DMS53 treated with DMSO at 0.1 percent for 48 hours (cell line): ENCODE measurements at regions not wholly inside any gene's neighbourhood (a gene's known extent, or its start where the extent isn't known, plus 50 kb on each side); places are given as distances from the start of the nearest gene placed in this dataset.

ENCODE experiments used
- DNase-seq: peaks from one replicate; lab custom pipeline; 2025; ENCODE audit not compliant: unreplicated experiment; lab: John Stamatoyannopoulos, UW

DNA sequence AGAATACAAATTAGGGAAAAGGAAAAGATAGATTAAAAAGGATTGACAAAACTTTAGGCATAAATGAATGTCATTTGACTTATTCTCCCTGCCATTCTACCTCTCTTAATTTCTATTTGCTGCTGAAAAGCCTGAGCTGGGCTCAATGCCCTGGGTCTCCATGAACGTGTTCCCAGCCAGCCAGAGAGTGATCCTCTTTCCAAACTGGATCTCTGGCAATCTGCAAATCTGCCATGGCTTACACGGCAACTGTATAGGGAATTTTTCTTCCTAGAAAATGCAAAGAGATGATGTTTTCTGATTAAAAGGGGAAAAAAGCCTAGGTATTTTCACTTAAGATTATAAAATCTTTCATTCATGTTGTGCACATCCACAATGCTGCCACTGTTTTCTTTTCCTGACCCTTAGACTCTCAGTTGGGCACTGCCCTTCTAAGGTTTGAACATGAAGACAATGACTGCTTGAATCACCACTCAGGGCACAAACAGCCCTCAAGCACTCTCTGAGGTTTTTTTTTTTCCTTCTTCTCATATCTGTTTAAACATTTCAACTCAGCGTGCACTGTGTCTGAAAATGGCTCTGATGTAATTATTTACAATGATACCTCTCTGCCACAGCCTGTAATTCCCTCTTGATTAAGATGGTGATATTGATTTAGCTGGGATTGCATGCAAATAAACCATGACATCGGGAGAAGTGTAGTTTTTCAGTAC is 60.3 kb downstream of the DACT1 start:
- DNase-seq: peak; percentile 60

DNA sequence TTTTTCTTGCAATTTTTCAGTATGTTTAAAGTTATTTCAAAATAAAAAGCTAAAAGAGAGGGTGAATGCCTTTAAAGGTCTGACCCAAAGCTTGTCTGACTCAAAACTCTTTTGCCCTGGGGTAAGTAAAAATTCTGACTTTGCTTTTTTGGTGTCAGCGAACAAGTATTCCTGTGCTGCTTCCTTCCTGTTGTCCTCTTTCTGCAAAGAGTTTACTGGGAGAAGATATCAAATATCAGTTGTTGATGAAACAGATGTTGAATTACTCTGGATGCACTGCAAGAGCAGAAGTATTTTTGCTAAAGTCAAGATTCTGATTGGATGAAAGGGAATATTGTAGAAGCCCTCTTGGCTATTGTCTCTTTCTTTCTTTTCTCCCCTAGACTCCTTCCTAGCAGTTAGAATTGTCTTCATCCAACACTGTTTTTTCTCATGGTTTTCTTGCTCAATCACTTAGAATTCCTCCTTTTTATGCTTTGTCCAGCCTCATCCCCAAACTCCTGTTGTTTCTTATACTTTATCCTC is 62.0 kb downstream of the DACT1 start:
- no peak for DNase-seq

DNA sequence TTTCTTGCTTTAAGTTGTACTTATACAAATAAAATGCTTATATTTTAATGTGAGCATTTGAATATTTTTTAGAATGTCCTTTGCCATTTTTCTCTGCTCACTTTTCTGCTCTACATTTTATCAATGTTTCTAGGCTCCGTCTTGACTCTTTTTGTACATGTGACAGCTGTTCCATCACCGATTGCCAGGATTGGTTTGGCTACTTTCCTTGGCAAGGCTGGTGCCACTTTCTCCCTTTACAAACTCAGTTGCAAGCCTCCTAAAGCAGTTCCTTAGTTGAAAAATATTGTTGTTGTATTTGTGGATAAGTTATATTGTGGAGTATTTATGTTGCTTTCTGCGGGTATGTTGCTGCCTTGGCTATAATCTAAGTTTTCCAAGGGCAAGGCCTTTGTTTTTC is 63.4 kb downstream of the DACT1 start:
- DNase-seq: no peak

DNA sequence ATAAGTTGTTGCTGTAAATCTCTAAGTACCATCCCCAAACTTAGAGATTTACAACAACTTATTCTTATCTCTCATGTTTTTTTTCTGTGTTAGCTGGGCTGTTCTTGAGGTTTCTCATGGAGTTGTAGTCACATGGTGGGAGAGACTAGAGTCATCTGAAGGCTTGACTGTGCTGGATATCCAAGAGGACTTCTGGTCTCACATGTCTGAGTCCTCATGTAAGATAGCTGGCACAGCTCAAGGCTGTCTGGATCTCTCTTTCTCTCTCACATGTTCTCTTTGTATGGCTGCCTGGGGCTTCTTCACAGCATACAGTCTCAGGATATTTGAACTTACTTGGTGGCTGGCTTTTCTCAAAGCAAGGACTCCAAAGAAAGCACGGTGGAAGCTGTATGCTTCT is 63.8 kb downstream of the DACT1 start:
- no peak for DNase-seq

DNA sequence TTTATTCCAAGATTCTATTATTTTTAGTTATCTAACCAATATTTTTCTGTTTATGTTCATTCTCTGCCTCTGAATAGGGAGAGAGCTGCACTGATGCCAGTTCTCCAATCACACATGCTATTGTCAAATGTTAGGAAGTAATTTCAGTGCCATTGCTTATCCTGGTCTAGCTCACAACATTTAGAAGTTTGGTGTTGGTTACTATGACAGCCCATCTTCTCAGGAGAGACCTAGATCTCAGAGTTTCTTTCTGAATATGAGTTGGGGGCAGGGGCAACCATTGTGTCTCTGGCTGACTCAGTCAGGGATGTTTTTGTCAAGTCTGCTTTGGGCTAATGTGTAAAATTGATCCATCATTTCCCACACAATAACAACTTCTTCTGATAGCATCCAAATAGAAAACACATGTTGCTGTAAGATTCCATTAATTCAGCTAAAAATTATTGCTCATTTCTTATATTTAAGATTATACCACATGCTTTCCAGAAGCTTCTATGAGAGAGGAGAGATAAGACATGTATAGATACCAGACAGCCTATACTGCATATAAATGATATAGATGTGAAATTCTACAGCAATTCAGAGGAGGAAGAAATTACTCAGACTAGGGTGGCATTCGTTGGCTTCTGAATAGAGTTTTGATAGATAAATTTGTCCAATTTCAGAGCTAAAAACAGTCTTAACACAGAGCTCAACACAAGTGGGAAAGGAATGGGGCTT is 64.8 kb downstream of the DACT1 start:
- no peak for DNase-seq

DNA sequence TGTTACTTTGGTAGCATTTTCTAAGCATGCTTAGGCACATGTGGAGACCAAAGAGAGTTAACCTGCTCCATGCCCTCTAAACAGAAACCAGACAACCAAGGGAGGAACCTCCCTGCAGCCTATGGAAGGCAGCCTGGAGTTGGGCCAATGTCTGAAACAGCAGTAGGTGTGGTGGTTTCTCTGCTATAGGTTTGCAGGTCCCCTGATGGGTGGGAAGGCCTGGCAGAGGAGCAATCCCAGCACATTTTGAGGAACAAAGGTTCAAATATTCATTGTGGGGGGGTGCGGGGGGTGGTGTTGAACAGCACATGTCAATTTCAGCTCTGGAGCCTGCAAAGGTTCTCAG is 65.4 kb downstream of the DACT1 start:
- no peak for DNase-seq

DNA sequence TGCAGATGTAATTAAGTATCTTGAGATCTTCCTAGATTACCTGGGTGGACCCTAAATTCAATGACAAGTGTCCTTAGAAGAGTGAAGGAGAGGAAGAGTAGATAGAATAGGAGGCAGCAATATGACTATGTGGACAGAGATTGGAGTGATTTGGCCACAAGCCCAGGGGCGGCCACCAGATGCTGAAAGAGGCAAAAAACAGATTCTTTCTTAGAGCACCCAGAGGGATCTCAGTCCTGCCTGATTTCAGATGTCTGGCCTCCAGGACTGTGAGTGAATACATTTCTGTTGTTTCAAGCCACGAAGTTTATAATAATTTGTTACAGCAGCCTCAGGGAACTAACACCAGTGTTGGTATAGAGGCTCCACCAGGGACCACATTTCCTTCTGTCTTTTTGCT is 67.3 kb downstream of the DACT1 start:
- no peak for DNase-seq

DNA sequence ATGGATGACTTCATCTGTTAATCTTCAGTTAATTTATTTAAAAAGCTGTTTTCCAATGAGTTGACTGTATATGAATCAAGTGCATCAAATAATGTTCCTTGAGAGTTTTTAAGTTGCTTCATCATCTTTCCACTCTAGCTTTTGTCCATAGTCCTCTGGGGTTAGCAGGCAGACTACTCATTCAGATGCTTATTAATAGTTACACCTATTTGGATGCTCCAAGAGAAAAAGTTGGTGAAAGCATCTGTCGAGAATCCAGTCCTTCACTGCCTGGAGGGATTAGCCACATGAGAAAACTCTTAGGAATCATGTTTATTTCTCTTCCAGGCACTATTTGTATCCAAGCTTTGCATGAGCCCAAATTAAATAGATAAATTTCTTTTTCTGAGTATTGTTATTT is 70.2 kb downstream of the DACT1 start:
- DNase-seq: no peak

DNA sequence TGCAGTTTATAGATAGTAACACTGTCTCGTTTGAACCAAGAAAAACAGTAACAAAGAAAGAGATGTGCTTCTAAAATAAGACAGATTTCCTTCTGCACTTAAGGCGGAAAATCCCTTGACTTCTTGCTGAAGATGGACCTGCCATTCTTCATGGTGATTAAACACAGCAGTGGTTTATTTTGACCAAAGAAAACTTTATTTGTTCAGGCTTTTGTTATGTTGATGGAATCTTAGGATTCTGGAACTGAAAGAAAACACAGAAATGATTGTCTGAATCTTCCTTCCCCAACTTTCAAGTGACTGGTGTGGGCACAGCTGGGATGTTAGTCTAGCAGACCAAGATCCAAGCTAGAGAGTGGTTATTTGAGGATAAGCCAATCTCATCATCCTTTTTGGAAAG is 72.2 kb downstream of the DACT1 start:
- DNase-seq: no peak

DNA sequence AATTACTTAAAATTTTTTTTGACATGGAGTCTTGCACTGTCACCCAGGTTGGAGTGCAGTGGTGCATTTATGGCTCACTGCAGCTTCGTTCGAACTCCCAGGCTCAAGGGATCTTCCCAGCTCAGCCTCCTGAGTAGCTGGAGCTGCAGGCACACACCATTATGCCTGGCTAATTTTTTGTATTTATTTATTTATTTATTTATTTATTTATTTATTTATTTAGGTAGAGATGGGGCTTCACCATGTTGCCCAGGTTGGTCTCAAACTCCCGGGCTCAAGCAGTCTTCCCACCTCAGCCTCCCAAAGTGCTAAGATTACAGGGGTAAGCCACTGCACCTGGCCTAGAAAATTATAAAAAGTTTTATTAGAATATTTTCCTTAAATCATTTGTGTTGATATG is 73.6 kb downstream of the DACT1 start:
- no peak for DNase-seq

DNA sequence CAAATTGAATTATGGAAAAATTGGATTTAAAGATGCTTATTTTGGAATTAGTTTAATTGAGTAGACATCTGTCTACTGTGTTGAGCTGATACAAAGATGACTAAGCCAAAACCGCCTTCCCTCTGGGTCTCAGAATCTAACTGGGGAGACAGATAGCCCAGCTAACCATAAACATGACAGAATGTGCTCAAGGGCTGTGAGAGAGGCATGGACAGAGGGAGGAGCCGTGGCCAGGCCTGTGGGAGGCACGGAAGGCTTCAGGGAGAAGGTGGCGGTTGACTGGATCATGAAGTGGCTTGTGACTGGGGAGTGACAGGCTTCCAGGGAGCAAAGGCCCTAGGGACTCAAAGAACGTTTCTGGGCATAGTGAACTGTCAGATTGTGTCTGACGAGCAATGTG is 74.6 kb downstream of the DACT1 start:
- no peak for DNase-seq

DNA sequence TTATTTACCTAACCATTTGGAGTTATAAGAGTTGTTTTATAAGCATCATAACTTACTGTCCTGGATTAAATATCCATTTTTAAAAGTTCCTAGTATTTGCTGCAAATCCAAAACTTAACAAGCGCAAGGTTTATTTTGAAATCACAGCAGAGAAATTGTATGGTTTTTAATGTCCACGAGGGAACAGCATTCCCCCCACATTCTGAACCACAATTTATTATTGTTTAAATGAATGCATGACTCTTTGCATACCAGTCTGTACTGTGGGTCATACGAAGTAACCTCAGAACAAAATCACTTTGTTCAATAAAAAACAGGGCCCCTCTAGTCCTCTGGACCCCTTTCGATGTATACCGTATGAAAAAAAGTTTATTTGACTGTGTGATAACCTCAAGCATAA is 75.9 kb downstream of the DACT1 start:
- DNase-seq: no peak

DNA sequence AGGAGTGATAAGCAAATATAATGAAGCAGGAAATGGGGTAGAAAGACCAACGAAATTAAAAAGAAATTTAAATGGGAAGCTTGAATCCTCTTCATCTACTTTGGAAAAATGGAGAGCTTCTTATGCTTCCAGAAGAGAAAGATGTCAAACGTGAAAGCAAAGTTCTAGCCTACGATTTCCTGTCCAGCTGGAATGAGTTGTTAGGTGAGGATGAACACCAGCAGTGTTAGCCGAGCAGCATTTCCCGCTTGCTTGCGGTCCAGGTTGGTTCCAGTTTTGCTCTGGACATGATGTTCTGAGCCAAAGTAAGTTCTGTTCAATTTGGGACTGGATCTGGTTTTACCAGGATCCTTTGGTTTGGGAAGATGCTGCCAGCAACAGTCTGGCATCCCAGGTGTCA is 78.9 kb downstream of the DACT1 start:
- DNase-seq: no peak

DNA sequence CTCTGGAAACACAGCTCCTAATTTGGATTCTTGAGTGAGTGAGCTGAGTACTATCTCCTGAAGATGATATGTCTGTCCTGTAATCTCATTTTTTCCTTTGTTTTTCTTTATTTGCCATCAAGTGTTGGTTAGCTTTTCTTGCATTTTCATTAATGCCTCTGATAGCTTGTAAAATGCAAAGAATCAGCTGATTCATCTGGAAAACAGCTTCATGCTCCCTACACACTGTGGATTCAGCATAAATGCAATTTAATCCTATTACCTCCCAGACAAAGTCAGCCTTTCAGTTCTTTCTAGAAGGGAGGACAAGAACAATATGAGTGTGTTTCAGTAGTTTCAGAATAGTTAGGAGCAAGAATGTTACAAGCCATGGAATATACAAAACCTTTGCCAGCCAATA is 79.4 kb downstream of the DACT1 start:
- DNase-seq: no peak

DNA sequence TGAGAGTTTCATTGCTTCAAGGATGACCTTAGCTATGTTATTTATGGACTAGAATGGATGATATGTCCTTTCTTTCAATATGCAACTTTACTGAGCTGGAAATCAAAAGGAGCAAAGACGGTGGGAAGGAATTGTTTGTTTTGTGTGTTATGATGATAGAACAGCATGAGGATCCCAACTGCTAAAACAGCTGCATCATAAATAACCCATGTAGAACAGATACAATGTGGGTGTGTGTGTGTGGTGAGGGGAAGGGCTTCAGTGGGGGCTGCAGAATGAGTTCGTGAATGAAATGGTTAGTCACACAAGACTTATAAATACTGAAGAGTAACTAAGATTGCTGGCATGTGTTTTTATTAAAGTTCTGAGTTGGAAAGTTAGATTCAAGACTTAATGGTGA is 80.1 kb downstream of the DACT1 start:
- DNase-seq: no peak

DNA sequence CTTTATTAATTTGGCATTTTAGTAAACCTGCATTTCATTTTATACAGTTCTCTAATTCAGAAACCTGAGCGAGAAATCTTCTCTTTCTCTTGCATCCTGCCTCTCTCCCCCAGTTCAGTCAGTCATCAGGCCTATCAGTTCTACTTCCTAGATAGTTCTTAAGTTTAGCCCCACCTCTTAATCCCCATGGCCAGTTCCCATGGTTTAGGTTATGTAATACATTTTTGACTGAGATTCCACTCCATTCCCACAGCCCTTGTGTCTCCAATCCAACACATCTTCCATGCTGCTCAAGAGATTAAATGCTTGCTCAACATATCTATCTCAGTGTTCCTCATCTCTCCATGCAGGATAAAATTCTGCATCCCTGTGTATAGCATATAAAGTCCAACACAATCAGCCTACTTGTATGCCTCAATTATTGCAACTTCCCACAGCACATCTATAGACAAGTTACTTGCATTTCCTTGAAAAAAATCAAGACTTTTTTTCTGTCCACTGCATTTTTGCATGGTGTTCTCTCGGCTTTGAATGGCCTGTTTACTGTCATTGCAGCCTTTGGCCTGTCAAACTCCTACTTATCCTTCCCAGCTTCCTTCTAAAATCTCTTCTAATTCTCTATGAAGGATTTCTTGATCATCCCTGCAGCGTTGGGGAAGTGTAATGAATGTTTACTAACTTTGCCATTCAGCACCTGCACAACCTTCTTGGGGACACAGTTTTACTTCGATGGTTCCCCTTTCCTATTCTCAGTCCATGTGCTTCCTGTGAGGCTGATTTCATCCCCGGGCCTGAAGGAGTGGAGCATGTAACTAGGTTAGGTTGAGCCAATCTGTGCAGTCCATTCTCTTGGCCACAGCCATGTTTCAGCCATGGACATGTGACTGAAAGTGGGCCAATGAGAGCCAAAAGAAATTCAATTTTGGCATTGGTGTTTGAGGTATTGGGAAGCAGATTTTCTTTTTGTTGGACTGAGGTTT is 80.8 kb downstream of the DACT1 start:
- no peak for DNase-seq

DNA sequence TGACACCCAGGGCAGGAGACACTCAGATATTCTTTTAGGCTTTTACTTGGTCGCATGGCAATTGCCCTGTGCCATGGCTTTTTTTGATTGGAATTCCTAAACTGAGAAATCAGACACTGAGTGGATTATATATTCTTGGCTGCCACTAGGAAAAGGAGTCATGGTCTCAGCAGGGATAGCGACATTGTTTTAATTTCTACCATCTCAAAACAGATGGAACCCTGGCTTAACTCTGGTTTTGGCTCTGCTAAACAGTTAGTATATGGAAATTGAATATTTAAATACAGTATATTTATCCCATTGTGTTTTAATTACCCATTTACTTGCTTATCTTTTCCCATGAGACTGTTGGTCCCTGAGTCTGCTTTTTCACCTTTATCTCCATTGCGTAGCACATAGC is 84.0 kb downstream of the DACT1 start:
- no peak for DNase-seq

DNA sequence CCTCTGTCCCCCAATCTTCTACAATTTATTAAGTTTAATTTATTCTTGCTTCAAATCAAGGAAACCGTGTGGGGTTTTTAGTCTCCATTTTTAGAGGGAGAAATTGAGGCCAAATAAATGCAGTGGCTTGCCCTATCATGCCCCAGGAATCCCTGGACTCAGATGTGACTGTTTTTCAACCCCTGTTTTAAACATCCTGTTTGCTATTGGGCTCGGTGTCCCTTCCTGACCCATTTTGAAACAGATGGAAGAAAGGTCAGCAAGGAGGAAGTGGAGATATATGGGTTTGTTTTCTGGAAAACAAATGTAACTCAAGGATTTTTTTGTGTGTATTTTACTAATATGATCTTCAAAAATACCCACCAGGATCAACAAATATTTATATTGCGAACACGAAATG is 84.7 kb downstream of the DACT1 start:
- DNase-seq: no peak

DNA sequence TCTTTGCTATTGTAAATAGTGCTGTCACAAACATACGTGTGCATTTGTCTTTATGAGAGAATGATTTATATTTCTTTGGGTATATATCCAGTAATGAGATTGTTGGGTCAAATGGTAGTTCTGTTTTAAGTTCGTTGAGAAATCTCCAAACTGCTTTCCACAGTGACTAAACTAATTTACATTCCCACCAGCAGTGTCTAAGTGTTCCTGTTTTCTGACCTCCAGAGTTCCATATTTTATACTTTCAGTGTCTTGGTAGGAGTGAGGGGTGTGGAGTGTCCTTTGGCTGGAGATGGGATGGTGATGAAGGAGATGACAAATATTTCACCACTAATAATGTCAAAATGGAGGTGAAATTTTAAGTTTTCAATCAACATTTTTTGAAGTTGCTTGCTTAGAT is 86.4 kb downstream of the DACT1 start:
- DNase-seq: no peak

DNA sequence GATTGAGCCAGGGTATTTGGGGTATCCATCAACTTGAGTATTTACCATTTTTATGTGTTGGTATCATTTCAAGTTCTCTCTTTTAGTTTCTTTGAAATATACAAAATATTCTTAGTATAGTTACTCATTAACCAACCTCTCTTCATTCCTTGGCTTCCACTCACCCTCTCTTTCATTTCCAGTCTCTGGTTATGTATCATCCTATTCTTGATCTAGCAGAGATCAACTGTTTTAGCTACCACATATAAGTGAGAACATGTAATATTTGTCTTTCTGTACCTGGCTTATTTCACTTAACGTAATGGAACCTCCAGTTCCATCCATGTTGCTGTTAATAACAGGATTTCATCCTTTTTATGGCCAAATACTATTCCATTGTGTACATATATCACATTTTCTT is 86.9 kb downstream of the DACT1 start:
- no peak for DNase-seq

DNA sequence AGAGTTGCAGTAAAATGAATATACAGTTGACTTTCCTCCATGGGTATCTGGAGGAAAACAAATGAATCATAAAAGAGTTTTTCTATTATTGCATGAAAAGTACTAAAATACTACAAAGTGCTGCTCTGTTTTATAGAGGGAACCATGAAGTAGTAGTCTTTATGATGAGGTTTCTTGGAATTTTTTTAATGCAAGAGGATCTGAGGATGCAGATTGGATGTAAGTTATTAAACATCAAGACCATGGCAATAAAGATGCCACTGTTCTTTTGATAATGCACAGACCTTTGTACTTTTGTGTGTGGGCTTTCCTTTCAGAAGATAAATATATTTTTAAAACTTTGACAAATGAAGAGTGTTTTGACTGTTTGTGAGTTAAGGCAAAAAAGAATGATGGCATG is 87.5 kb downstream of the DACT1 start:
- no peak for DNase-seq

DNA sequence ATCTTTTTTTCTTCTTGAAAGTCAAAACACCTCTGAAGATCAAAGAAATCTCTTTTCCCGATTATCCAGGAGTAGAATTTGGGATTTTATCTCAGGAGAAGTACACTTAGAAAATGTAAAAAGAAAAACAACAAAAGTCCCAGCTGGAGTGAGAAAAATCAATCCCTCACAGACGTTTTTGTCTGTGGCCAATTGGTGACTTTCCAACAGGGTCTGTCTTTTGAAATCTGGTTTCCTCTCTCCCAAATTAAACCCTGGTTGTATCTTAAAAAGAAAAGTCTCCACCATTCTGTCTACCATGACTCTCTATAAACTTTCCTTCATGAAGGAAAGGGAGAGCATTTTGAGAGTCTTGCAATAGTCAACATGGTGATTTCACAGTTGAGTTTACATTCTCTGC is 88.1 kb downstream of the DACT1 start:
- DNase-seq: no peak
